ENCODE measurements at regions not wholly inside any gene's neighbourhood (a gene's known extent, or its start where the extent isn't known, plus 50 kb on each side); places are given as distances from the start of the nearest gene placed in this dataset.
"Not testable (repeated sequence)": the region's sequence is repeated elsewhere in the genome, so short reads cannot be mapped to it uniquely, and the experiment has no call there.

- Histone ChIP-seq H3K4ac (ENCODE audit: low read depth, low read length) (no peak overlapping the region), H3K79me1 (ENCODE audit: insufficient read depth, low read depth, low read length, poor library complexity, severe bottlenecking) (no peaks in the 10 kb centered on the region), H3K4me2 (ENCODE audit: insufficient read depth, insufficient read length, low read length) (no peak overlapping the region), H2BK120ac (ENCODE audit: low read depth, low read length, poor library complexity, severe bottlenecking) (no peak overlapping the region), H3K79me2 (ENCODE audit: insufficient read depth, low read length) (no peaks in the 10 kb centered on the region), H3K9ac (ENCODE audit: extremely low read depth, insufficient read length, low read length) (no peak overlapping the region), H2BK20ac (ENCODE audit: low read depth, low read length, poor library complexity, severe bottlenecking) (no peak overlapping the region), H2AFZ (ENCODE audit: low read length) (no peak overlapping the region), H3K9me3 (ENCODE audit: control insufficient read depth, low read depth, low read length) (peaks cover 5% of the 10 kb centered on the region), H4K5ac (ENCODE audit: insufficient read length, low read depth, low read length) (no peak overlapping the region), H4K91ac (ENCODE audit: insufficient read length, low read depth, low read length) (no peak overlapping the region), H2BK5ac (ENCODE audit: insufficient read length, low read length) (no peak overlapping the region), H2AK5ac (ENCODE audit: insufficient read length, low read length) (no peak overlapping the region), H3K14ac (ENCODE audit: insufficient read depth, low read length) (no peak overlapping the region), H3K23ac (ENCODE audit: insufficient read length, low read depth, low read length) (no peak overlapping the region), H3K23me2 (ENCODE audit: insufficient read length, low read depth, low read length, poor library complexity, severe bottlenecking) (no peaks in the 10 kb centered on the region), H2BK15ac (ENCODE audit: low read depth, low read length) (no peak overlapping the region), H3K27ac (ENCODE audit: insufficient read length, low read depth, low read length) (no peak overlapping the region), H3K27me3 (ENCODE audit: insufficient read depth, low read length) (no peaks in the 10 kb centered on the region), H3T11ph (ENCODE audit: low read length) (no peak overlapping the region), H3K4me1 (ENCODE audit: insufficient read depth, low read length) (no peaks in the 10 kb centered on the region), H2BK12ac (ENCODE audit: insufficient read length, low read depth, low read length) (no peak overlapping the region), H3K56ac (ENCODE audit: insufficient read length, low read depth, low read length) (no peak overlapping the region), H3K18ac (ENCODE audit: insufficient read length, low read depth, low read length) (no peak overlapping the region), H4K8ac (replicated peaks; ENCODE audit: insufficient read length, low read depth, low read length) (no peak overlapping the region), H4K20me1 (ENCODE audit: control insufficient read depth, insufficient read depth, insufficient read length) (no peaks in the 10 kb centered on the region)
- H3K36me3 Mint-ChIP-seq (ENCODE audit: insufficient read depth in 1 of 3, low read depth in 3 of 3) = peaks cover 4 to 6% (median 4%) of the 10 kb centered on the region in 3 experiments; a peak in 4 of 7 replicates
- WGBS (ENCODE audit: extremely low coverage, insufficient read length, low lambda C conversion rate) = no CpG with 5 or more reads among the region's 10 CpGs
- no peaks in the 10 kb centered on the region for H3K4me1 Mint-ChIP-seq
- H3K9me3 Mint-ChIP-seq = peaks cover 17 to 21% of the 10 kb centered on the region in 2 experiments; a peak in 4 of 5 replicates
- peak; percentile 91 for TF ChIP-seq CTCF (conservative IDR thresholded peaks at IDR 0.05)
- H3K27me3 Mint-ChIP-seq (ENCODE audit: low read depth) = peaks cover 2% of the 10 kb centered on the region
- DNase-seq = peak; percentile 63
- no peak overlapping the region for H3K4me3 Mint-ChIP-seq
- no peak overlapping the region for H3K27ac Mint-ChIP-seq
These were observed 78.8 kb upstream of the ATP8B1 start for GRCh38 chr18:57881818-57882413.

GRCh38 chr18:57879924-57880323 is 76.8 kb upstream of the ATP8B1 start:
- not testable (repeated sequence) for H3K27me3 ChIP-seq (ENCODE audit: insufficient read depth, low read length); H3K18ac ChIP-seq (ENCODE audit: insufficient read length, low read depth, low read length); H3K4me3 Mint-ChIP-seq; DNase-seq; H3K79me1 ChIP-seq (ENCODE audit: insufficient read depth, low read depth, low read length, poor library complexity, severe bottlenecking); H2BK12ac ChIP-seq (ENCODE audit: insufficient read length, low read depth, low read length); H3K23ac ChIP-seq (ENCODE audit: insufficient read length, low read depth, low read length); H3K9ac ChIP-seq (ENCODE audit: extremely low read depth, insufficient read length, low read length); H3K4ac ChIP-seq (ENCODE audit: low read depth, low read length); H3K4me1 ChIP-seq (ENCODE audit: insufficient read depth, low read length); H4K8ac ChIP-seq (replicated peaks; ENCODE audit: insufficient read length, low read depth, low read length); H4K20me1 ChIP-seq (ENCODE audit: control insufficient read depth, insufficient read depth, insufficient read length); H3K4me1 Mint-ChIP-seq; H3K27ac ChIP-seq (ENCODE audit: insufficient read length, low read depth, low read length); H3K27ac Mint-ChIP-seq; H2BK120ac ChIP-seq (ENCODE audit: low read depth, low read length, poor library complexity, severe bottlenecking); H3K36me3 Mint-ChIP-seq (ENCODE audit: insufficient read depth in 1 of 3, low read depth in 3 of 3); H3K4me2 ChIP-seq (ENCODE audit: insufficient read depth, insufficient read length, low read length); H3K9me3 ChIP-seq (ENCODE audit: control insufficient read depth, low read depth, low read length); H3K56ac ChIP-seq (ENCODE audit: insufficient read length, low read depth, low read length); H3K14ac ChIP-seq (ENCODE audit: insufficient read depth, low read length); H4K91ac ChIP-seq (ENCODE audit: insufficient read length, low read depth, low read length); H3K23me2 ChIP-seq (ENCODE audit: insufficient read length, low read depth, low read length, poor library complexity, severe bottlenecking); H2AK5ac ChIP-seq (ENCODE audit: insufficient read length, low read length); H3K27me3 Mint-ChIP-seq (ENCODE audit: low read depth); H2BK15ac ChIP-seq (ENCODE audit: low read depth, low read length); H2BK5ac ChIP-seq (ENCODE audit: insufficient read length, low read length); H2AFZ ChIP-seq (ENCODE audit: low read length); H3K79me2 ChIP-seq (ENCODE audit: insufficient read depth, low read length); H2BK20ac ChIP-seq (ENCODE audit: low read depth, low read length, poor library complexity, severe bottlenecking); H4K5ac ChIP-seq (ENCODE audit: insufficient read length, low read depth, low read length); H3T11ph ChIP-seq (ENCODE audit: low read length)
- no CpG with 5 or more reads among the region's 4 CpGs for WGBS (ENCODE audit: extremely low coverage, insufficient read length, low lambda C conversion rate)
- H3K9me3 Mint-ChIP-seq = peaks cover 17 to 21% of the 10 kb centered on the region in 2 experiments; a peak in 4 of 5 replicates

Data from H9 (cell line).